ENCODE measurements at regions not wholly inside any gene's neighbourhood (a gene's known extent, or its start where the extent isn't known, plus 50 kb on each side); places are given as distances from the start of the nearest gene placed in this dataset.

DNA sequence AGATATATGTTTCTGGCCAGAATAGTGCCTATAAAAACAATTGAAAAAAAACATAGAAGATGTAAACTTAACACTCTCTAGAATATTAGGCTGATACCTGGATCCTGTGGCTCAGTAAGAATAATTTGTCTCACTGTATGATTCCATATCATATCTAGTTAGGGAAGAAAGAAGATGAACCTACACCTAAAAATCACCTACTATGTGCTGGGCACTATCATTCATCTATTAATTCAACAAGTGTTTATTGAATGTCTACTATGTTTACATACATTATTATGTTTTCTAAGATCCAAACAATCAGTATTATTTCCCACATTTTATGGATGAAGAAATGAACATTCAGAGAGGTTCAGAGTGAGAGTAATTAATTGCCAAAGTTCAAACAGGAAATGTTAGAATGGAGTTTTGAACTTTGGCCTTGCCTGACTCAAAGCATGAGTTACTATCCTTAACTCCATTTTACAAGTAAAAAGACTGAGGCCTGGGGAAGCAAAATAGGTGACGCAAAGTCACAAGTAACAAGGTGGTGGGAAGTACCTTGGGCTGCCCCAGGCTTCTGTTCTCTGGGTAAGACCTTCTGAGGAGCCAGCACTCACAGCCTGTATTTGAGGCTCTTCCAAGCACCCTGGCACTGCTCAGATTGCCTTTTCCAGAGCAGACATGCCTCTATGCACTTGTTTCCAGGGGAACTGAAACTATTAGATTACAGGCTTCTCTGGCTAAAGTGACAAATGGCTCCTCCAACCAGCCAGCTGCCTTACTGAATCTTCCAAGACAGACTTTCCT lies 111.1 kb upstream of the ACSL4 start:
- no peak for DNase-seq

DNA sequence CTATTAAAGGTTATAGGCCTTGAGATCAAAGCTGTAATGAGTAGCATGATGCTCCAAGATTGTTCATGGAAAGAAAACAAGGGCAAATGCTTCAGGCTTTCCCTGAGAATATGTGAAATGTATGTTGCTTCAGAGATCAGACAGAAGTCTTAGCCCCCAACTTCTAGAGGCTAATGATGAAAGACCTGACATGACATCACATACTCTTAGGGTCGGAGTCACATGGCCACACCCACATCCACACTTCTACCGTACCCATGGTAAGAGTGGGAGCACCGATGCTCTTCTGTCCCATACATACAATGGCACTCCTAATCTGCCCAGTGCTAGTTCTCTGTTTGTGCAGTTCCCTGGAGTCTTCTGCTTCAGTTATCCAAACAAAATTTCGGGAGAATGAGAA lies 111.9 kb upstream of the ACSL4 start:
- DNase-seq = no peak

DNA sequence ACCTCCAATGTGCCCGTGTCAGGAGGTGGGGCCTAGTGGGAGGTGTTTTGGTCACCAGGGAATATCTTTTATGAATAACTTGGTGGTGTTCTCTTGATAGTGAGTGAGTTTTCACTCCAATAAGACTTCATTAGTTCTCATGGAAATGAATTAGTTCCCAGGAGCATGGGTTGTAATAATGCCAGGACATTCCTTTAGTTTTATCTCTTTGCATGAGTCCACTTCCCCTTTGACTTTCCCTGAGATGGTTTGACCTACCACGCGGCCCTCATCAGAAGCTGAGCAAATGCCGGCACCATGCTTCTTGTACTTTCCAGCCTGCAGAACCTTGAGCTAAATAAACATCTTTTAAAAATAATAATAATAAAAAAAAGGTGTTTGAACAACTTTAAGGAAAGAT lies 112.9 kb upstream of the ACSL4 start:
- DNase-seq = no peak

DNA sequence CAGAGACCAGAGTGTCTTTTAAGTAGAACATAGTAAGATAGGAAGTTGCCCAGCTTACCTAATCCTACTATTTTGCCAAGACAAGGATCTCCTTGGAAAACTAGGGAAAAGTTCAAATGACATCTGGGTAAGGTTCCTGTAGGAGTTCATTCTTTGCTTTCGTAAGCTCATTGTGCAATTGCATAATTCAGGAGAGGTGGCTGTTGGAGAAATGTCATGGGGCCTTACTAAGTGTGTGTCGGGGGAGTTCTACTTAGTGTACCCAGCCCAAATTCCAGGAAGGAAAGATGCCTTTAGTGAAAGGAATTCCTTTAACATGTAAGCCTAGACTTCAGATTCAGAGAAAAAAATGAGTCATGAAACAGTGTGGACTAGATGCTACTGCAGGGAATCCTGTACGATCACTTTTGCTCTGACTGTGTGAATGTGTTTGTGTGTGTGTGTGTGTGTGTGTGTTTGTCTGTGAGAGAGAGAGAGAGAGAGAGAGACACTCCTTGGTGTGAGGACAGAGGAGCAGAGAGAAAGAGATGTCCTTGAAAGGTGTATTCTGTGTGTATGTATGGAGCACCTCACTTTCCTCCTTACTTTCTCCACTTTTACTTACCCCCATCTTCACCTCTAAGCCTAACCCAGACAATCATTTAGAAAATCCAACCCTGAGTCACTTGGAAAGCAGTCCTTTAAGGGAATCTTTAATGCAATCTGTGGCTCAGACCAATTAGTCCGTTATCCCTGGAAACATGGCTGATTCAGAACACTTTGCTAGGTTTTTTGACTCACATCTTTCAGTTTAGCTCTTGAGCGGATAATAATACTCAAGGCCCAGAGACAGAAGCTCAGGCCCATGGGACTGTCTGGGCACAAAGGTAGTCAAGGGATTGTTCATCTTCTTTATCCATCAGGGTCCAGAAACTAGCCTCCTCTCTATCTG lies 114.5 kb upstream of the ACSL4 start:
- DNase-seq = no peak

DNA sequence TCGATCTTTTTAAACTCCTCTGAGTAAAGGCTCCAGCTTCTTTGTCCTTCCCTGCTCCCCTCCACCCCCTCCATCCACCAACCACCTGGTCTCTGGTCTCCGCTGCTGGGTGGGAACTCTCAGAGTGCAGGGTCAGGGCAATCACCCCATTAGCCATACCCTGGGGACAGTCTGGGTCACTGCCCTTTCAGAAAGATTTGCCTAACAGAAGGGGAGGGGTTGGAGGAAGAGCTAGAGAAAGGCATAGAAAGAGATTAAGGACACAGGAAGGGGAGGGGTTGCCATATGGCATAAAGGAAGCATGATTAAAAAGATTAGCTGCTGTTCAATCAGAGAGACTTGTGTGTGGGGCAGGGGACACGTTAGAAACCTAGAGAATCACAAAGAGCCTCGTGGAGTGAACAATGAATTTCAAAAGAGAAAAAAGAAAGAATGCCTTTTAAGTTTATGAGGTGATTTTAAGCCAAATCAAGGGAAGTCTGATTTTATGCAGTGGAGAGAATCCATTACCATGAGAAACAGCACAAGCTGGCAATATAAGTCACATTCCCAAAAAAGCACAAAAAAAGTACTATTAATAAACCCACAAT lies 115.5 kb upstream of the ACSL4 start:
- no peak for DNase-seq

DNA sequence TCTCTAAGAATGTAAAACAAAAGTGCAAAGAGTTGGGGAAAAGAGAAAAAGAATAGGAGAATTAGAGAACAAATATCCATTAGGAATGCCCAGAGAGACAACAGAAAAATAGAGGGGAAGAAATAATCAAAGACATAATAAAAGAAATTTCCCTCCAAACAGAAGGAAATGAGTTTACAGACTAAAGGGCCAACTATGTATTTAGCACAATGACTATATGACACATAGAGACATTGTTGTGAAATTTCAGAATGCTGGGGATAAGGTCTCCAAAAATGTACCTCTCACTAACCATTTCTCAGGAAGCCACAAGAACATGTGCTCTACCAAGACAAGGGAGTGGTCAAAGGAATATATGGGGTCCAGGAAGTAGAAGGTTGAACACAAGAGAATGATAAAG lies 121.0 kb upstream of the ACSL4 start:
- DNase-seq = no peak

DNA sequence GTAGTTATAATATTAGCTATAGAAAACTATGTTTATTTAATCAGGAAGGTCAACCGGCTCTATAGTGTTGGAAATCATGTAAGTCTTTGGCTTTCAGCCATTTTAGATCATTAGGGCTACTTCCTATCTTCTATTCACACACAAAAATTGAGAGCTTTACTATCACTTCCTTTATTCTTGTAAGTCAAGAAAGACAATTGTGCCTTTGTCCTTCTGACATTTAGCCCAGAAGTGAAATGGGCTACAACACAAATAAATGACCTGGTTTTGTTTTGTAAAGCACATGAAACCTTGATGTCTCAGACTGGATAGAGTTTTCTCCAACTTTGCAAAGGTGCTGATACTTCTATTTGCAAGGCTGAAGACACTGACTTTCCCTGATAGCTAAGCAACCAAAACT lies 122.4 kb upstream of the ACSL4 start:
- no peak for DNase-seq

DNA sequence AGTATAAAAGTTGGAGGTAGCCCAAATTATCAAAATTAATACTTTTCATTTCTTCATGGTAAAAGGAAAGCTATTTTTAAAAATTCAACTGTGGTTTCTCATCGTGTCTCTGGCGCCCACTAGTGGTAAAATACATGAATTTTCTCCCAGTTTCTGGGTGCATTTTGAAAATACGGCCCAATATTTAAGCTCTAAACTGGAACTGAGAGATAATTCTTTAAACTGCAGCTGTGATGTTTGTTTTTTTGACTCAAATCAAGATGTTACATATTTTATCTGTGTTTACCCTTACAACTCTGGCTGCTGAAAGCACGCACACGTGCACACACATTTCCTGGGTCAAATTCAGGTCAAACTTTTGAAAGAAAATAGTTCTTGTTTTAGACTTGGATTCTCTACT lies 123.9 kb upstream of the ACSL4 start:
- peak; percentile 8 for DNase-seq

DNA sequence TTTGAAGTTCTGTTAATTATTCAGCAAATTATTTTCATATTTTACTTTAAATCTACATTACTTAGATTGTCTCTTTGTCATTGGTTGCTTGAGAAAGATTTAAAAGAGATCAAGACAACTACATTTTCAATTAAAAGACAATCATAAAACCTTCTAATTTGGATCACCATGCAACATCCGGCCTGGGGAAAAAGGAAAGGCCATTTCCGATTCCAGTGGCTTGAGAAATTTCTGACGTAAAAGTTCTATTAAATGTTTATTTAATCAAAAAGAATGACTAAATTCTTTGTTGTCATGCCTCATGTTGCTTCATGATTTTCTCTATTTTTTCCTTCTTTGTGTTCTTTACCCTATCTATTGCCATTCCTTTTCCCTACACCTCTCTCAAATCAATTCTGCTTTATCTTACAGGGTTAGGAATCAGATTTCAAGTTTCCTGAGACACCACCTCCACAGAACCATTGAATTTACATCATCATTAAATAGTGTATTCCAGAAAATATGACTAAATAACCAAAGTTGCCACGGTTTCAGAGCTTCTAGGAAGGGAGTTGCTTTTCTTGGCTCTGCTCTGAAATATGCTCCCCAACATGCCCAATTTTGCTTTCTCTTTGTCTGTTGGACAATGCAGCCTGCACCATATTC lies 124.6 kb upstream of the ACSL4 start:
- no peak for DNase-seq

DNA sequence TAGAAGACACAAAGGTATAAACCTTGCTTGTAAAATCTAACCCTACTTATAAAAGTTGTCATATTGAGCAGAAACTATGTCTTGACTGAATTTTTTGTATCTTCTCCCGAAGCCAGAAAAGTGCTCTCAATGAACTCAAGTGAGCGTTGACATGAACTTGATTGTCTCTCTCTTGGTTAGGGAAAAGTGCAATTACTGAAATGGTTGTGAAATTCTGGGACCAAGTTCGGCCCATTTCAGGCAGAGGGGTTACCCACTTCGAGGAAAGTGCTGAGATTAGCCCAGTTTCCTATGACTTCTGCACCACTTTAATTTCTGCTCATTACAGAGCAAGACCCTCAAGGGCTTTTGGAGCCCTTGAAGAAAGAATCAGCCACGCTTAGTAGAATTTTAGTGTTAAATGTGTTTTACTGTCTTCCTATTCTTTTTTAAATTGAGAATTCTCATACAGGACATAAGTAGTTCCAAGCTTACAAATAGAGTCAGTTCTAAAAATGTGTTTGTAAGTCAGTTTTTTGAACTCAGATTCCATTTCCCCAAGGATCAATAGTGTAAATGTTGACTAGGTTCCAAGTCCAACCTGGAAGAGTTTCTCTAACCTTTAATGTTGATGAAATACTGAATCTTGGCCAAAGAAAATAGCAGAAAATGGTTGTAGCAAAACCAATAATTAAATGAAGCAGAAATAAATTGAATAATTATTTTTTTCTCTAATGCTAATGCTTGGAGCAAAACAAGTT lies 125.7 kb upstream of the ACSL4 start:
- DNase-seq = no peak

DNA sequence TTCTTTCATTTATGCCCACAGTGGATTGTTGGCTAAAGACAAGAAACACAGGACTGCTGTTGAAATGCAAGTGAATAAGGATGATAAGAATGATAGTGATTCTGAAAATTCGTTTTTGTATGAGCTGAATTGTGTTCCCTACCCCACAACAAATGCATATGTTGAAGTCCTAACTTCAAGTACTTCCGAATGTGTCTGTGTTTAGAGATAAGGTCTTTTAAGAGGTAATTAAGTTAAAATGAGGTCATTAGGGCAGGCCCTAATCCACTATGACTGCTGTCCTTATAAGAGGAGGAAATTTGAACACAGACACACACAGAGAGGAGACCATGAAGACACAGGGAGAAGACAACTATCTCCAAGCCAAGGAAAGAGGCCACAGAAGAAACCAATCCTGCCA lies 126.6 kb upstream of the ACSL4 start:
- DNase-seq = no peak

DNA sequence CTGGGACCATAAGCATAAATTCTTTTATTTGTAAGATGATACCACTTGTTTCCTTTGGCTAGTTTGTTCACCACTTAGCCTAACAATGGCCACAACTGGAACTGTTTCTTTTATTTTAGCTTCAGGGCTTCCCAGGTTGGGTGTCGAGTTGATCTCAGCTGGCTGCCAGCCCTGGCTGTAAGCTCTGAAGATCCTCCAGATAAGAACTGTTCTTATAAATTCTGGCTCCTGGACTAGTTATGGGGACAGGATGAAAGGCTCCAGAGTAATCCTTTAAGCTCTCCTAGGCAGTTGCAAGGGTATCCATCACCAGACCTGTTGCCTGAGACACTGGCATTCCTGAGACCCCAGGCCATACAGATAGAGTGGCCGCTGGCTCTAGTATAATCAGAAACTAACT lies 129.4 kb upstream of the ACSL4 start:
- DNase-seq = no peak

DNA sequence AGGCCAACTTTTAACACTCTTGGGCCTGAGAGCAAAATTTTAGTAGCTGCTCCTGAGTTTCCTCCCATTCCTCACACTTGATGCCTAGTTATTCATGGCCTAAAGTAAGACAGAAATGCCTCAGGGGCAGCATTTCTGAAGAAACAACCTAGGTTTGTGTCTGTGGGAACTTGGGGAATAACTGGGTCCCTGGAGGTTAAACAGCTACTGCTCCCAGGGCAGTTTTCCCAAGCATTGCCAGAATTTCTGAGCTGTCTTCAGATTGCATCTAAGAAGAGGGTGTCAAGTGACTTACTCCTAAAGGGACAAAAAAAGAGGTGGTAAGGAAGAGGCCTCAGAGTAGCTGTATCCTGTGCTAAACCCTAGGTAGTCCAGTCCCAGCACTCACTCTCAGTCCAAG lies 130.8 kb upstream of the ACSL4 start:
- no peak for DNase-seq

DNA sequence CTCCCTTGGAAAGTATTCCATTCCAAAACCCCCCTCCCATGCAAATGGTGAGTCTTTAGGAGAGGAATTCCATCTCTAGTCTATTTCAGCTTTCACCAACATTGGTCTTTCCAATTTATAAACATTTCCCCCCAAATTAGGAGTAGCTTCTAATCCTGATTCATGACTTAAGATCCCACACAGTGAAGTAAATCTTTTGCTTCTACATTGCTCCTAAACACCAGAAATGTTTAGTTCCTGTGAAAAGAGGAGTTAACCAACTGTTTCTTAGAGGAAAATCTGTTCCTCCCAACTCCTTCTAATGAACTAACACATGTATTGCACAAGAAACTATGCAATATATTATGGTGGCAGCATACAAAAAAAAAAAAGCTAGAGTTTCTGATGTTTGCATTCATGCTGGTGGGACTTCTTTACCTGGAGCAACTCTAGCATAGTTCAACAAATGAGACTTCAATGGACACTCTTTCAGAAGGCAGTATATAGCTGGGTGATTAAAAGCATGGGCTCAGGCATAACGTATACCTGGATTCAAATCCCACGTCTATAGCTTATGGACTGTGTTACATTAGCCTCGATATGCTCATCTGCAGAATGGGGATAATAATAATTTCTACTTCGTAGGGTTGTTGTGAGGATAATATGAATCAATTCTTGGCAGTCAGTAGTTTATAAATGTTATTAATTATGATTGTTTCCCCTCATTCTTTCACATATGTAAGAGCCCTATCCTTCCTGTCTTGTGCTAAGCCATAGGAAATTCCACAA lies 131.6 kb upstream of the TMEM164 start:
- no peak for DNase-seq

DNA sequence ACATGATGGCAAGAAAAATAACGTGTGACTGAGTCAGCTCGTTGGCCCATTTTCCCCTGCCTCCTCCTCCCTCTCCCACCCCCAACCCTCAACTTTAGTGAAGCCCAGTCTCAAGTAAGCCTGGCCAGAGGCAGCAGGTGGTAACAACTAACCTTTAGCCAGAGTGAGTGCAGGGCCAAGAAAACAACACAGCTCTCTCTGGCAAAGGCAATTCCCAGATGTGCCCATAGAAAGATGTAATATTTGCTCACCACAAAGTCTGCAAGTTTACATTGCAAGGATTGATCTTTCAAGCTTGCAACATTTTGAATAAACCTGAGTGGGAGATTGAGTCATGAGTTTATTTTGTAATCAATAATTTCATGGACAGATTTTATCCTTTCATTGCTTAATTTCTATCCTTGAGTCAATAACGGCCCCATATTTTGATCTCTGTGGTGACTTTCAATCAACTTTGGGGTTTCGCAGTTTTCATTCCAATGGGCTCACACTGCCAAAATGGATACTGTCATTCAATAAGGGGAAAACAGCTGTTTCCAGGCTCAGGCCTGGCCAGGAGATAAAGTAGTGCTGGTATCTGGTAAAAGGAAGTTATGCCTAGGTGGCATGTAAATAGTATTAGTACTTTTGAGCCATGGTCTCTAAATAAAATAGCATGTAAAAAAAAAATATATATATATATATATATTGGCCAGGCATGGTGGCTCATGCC lies 130.7 kb upstream of the TMEM164 start:
- no peak for DNase-seq

DNA sequence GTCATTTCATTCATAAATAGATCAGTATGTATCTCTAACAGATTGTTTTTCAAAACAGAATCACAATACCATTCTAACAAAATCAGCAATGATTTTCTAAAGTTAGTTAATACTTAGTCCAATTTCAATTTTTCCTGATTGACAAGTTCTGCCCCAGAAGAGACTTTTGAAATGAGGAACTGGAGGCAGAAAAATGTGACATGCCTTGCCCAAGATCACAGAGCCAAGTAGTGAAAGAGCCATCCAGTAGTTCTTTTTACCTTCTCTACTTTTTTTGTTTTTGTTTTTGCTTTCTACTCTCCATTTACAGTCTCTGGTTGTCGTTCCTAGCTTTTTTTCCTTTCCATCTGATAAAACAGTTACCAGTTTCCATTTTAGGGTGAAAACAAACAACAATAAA lies 129.3 kb upstream of the TMEM164 start:
- DNase-seq = no peak

DNA sequence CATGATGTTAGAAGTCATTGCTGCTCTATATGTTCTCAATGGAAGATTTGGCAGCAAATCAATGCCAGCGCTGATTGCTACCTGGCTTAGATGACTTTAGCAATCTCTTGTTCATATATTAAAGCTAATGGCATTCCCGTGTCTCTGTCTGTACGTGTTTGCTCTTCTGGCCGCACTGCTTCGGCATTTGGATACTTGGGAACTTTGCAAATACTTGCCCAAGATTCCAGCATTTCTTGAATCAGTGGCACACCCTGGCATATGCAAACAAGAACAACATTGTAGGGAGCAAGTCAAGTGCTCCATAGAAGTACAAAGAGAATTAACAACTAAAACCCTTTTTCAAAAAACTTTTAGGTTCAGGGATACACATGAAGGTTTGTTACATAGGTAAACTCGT lies 128.9 kb upstream of the TMEM164 start:
- no peak for DNase-seq

DNA sequence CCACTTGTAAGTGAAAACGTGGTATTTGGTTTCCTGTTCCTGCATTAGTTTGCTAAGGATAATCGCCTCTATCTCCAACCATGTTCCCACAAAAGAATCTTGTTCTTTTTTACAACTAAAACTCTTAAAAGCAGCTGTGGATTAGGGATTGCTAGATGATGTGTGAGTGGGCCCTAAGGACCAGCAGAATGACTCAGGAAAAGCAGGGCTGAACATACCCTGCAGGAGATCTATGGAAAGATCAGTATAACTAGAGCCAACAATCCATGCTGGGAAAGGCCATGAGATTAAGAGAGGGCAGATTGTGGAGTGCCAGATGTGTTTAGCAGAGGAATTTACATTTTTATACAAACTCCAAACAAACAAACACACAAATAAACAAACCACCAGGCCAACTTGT lies 128.4 kb upstream of the TMEM164 start:
- DNase-seq = no peak

DNA sequence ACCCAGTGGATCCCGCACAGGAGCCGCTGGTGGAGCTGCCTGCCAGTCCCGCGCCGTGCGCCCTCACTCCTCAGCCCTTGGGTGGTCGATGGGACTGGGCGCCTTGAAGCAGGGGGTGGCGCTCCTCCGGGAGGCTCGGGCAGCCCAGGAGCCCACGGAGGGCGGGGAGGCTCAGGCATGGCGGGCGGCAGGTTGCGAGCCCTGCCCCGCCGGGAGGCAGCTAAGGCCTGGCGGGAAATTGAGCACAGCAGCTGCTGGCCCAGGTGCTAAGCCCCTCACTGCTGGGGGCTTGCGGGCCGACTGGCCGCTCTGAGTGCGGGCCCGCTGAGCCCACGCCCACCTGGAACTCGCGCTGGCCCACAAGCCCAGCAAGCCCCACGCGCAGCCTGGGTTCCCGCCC lies 127.1 kb upstream of the TMEM164 start:
- DNase-seq = no peak

DNA sequence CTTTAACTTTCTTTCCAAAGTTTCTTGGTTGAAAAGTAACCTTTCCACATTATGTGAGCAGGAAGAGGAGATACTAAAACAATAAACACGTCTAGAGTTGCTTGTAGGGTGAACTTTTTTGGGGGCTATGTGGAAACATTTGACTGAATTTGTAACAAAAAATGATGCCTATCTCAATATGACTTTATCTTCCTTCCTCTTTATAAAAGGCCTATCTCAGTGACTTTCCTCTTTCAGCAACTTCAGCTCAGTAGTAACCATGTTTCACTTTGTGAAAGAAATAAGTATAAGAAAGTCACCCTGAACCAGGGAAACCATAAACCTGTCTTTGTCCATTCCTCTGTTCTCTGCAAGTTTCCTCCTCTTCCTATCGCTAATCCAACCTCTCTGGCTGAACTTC lies 124.7 kb upstream of the TMEM164 start:
- DNase-seq = no peak

DNA sequence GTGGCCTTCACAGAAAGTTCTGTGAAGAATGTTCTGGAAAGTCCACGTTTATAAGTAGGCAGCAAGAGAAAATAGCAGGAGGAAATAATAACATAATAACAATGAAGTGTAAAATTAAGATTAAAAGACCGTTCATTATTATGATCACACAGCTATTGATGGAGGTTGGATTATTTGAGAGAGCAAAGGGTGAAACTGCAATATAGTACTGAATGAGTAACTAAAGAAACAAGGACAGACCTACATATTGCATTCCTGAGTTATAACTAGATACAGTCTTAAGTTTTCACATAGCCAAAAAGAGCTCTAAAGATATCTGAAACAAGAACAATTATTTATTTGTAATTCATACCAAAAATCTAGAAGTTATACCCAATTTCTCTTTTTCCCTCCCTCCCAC lies 122.9 kb upstream of the TMEM164 start:
- no peak for DNase-seq
